ENCODE measurements at regions not wholly inside any gene's neighbourhood (a gene's known extent, or its start where the extent isn't known, plus 50 kb on each side); places are given as distances from the start of the nearest gene placed in this dataset.

DNA sequence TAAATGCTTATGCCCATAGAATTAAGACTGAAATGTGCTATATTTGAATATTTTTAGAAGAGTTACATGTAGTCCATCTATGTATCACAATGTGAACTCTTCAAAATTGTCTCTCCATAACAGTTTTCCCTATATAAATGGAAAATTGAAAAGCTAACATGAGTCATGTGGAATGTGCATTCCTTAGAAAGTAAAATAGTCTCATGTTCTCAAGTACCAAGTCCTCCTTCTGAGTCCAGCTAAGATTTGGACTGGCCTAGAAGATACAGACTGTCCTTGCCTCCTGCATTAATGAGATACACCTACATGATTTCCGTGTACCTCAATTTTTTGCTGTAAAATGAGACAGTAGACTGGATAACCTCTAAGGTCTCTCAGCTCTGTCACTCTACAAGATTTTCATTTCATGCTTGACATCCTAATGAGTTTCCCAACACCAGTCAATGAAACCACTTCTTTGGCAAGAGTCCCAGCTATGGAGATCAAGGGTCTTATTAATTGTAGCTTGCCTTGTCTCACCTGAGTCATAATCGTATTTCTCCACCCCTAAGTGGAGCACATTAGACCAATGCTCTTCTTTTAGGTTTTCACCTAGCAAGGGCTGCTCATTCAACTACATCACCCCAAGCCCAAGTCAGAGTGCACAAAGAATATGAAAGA is 350.6 kb upstream of the IL12A start:
- no peak for TF ChIP-seq POLR2A (IDR thresholded peaks at IDR 0.05)
- TF ChIP-seq, protein P1, sequence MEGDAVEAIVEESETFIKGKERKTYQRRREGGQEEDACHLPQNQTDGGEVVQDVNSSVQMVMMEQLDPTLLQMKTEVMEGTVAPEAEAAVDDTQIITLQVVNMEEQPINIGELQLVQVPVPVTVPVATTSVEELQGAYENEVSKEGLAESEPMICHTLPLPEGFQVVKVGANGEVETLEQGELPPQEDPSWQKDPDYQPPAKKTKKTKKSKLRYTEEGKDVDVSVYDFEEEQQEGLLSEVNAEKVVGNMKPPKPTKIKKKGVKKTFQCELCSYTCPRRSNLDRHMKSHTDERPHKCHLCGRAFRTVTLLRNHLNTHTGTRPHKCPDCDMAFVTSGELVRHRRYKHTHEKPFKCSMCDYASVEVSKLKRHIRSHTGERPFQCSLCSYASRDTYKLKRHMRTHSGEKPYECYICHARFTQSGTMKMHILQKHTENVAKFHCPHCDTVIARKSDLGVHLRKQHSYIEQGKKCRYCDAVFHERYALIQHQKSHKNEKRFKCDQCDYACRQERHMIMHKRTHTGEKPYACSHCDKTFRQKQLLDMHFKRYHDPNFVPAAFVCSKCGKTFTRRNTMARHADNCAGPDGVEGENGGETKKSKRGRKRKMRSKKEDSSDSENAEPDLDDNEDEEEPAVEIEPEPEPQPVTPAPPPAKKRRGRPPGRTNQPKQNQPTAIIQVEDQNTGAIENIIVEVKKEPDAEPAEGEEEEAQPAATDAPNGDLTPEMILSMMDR (IDR thresholded peaks at IDR 0.05): no peak
